Naive thymus-derived CD4-positive, alpha-beta T cell (primary cell): ENCODE measurements at regions not wholly inside any gene's neighbourhood (a gene's known extent, or its start where the extent isn't known, plus 50 kb on each side); places are given as distances from the start of the nearest gene placed in this dataset.

Experiments used
- ATAC-seq: fragments of 150-1000 bp; cut with Tn5 transposase; 2 replicates; pipeline ENCODE4 v1.10.0; 2021; ENCODE audit warnings: mild to moderate bottlenecking, moderate library complexity
- CTCF ChIA-PET: fragments of 350-600 bp; sonication (Branson Sonifier 250); formaldehyde crosslinking; loops from one replicate; lab custom pipeline; 2021; ENCODE audit warnings: antibody characterized with exemption; lab: Charles Lee
- POLR2A ChIA-PET: fragments of 350-600 bp; sonication (Branson Sonifier 250); formaldehyde crosslinking; loops from one replicate; lab custom pipeline; 2021; ENCODE audit warnings: antibody characterized with exemption, inconsistent platforms; lab: Charles Lee
- DNase-seq, 9 donors: peaks; one replicate each; pipeline versions ENCODE4 v3.0.0 to v3.0.0-alpha.2; 2020 to 2022; ENCODE audit warnings: mixed read lengths in 1 of 9
- H3K27ac ChIP-seq: one replicate; pipeline ENCODE4 v1.7.0; 2013; ENCODE audit warnings: mild to moderate bottlenecking, low read depth, low read length, moderate library complexity
- H3K27me3 ChIP-seq, 2 donors: one replicate each; pipeline ENCODE4 v1.7.0; 2013; ENCODE audit warnings: low read length in 2 of 2, mild to moderate bottlenecking in 2 of 2, moderate library complexity in 2 of 2; ENCODE audit not compliant: control insufficient read depth in 2 of 2, insufficient read depth in 2 of 2
- H3K36me3 ChIP-seq, 3 experiments: 1 replicate in 2 of 3; 2 replicates in 1 of 3; pipeline ENCODE4 v1.7.0; 2013; ENCODE audit warnings: low read length in 3 of 3, mild to moderate bottlenecking in 3 of 3, moderate library complexity in 1 of 3; ENCODE audit not compliant: insufficient read depth in 3 of 3, control insufficient read depth in 2 of 3
- H3K4me1 ChIP-seq, 2 donors: one replicate each; pipeline ENCODE4 v1.7.0; 2013; ENCODE audit warnings: low read length in 2 of 2, mild to moderate bottlenecking in 2 of 2, moderate library complexity in 1 of 2; ENCODE audit not compliant: control insufficient read depth in 2 of 2, insufficient read depth in 2 of 2
- H3K4me3 ChIP-seq: 2 replicates; pipeline ENCODE4 v1.7.0; 2013; ENCODE audit warnings: mild to moderate bottlenecking, low read length
- H3K9me3 ChIP-seq, 3 experiments: 1 replicate in 2 of 3; 2 replicates in 1 of 3; pipeline ENCODE4 v1.7.0; 2013; ENCODE audit warnings: low read length in 3 of 3; ENCODE audit not compliant: control insufficient read depth in 2 of 3
- H3K27ac Mint-ChIP-seq, 9 donors: one replicate each; pipeline ENCODE4 v1.8.0; 2020 to 2022; ENCODE audit warnings: mixed read lengths in 9 of 9, mild to moderate bottlenecking in 8 of 9, moderate library complexity in 5 of 9, inconsistent platforms in 2 of 9
- H3K27me3 Mint-ChIP-seq, 5 donors: one replicate each; pipeline ENCODE4 v1.8.0; 2021 to 2022; ENCODE audit warnings: mixed read lengths in 5 of 5, mild to moderate bottlenecking in 1 of 5
- H3K36me3 Mint-ChIP-seq, 5 donors: one replicate each; pipeline ENCODE4 v1.8.0; 2020 to 2022; ENCODE audit warnings: mixed read lengths in 5 of 5, mild to moderate bottlenecking in 3 of 5, inconsistent platforms in 1 of 5
- H3K4me1 Mint-ChIP-seq, 7 donors: one replicate each; pipeline ENCODE4 v1.8.0; 2020 to 2022; ENCODE audit warnings: mixed read lengths in 7 of 7, mild to moderate bottlenecking in 3 of 7, inconsistent platforms in 1 of 7
- H3K4me3 Mint-ChIP-seq, 10 donors: one replicate each; pipeline ENCODE4 v1.8.0; 2020 to 2022; ENCODE audit warnings: mild to moderate bottlenecking in 10 of 10, mixed read lengths in 10 of 10, moderate library complexity in 6 of 10, inconsistent platforms in 2 of 10
- H3K9me3 Mint-ChIP-seq, 11 donors: one replicate each; pipeline ENCODE4 v1.8.0; 2020 to 2022; ENCODE audit warnings: mixed read lengths in 11 of 11, mild to moderate bottlenecking in 4 of 11, inconsistent platforms in 1 of 11, moderate library complexity in 1 of 11
- intact Hi-C, 2 donors: fragments of 100-400 bp; cut with micrococcal nuclease; formaldehyde crosslinking; loops; one replicate each; pipeline ENCODE4 v1.15.1; 2023

DNA sequence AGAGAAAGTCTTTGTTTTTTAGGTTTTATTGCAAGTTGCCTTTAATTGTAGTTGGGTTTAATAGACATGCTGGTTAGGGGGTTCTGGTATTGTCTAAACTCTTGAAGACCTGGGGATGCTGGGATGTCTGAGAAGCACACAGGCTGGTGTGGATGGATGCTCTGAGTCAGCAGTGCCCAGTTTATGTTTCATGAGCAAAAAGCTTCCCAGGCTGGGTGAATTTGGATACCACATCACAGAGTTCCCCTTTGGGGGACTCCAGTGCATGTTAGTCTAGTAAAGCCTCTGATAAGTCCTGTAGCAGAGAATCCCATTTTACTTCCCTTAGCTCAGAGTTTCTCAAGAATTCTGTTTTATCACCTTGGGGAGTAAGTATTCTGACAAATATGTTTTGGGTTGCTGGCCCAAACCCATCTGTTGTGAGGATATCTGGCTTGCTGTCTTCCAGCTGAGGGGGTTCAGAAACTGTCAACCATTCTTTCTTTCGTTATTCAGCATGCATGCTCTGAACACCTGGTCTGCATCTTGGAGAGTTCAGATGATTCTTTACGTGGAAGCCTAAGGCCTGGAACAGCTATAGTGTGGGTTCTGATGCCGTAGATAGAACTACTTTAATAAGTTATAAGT, 509.1 kb downstream of the VRK1 start:
- Histone ChIP-seq H3K27me3 (no peaks in the 10 kb centered on the region), H3K27ac (no peak overlapping the region), H3K4me1 (peaks cover 8% of the 10 kb centered on the region in 2 donors), H3K4me3 (no peak overlapping the region), H3K36me3 (no peaks in the 10 kb centered on the region), H3K9me3 (no peaks in the 10 kb centered on the region)
- no peaks in the 10 kb centered on the region for H3K27me3 Mint-ChIP-seq
- H3K4me3 Mint-ChIP-seq: no peak overlapping the region
- no peak for DNase-seq
- intact Hi-C loops: loop anchor here in 1 of 2 donors (5.0 kb wide), 1 partner anchor 151 kb away; no protein-coding TSS in a partner anchor
- no peaks in the 10 kb centered on the region for H3K9me3 Mint-ChIP-seq
- H3K27ac Mint-ChIP-seq: peak overlapping the region in 3 of 9 donors; percentile 62 to 95 (median 92)
- peaks cover 5 to 40% (median 21%) of the 10 kb centered on the region in 7 donors for H3K4me1 Mint-ChIP-seq
- no peaks in the 10 kb centered on the region for H3K36me3 Mint-ChIP-seq
- POLR2A ChIA-PET: no interaction called here
- CTCF ChIA-PET: no interaction called here
- no peak for ATAC-seq

DNA sequence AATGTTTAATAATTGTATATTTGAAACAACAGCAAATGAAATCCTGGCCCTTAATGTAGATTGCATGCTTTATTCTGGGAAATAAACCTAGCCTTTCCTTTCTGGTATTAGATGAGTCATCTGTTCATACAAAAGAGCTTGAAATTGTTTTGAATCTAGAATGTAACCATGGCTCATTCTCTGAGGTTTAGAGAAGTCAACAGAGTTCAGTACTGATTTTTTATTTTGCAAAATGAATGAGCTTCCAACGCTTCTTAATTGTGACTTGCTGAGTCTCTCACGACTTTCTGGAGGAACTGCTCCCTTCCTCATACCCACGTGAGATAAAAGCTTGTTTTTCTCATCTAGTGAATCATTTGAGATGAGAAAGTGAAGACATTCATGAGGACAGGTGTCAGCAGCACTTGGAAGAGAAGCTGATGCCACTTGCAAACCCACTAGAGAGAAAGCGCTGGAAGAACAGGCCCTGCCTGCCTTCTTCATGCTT, 509.6 kb downstream of the VRK1 start:
- no peaks in the 10 kb centered on the region for H3K27me3 Mint-ChIP-seq
- peak overlapping the region in 2 of 10 donors; percentile 25 to 34 for H3K4me3 Mint-ChIP-seq
- Histone ChIP-seq H3K27me3 (no peaks in the 10 kb centered on the region), H3K4me1 (peaks cover 8% of the 10 kb centered on the region in 2 donors), H3K9me3 (no peaks in the 10 kb centered on the region), H3K36me3 (no peaks in the 10 kb centered on the region), H3K27ac (no peak overlapping the region), H3K4me3 (no peak overlapping the region)
- POLR2A ChIA-PET: no interaction called here
- intact Hi-C loops: loop anchor here in 1 of 2 donors (5.0 kb wide), 1 partner anchor 150 kb away; no protein-coding TSS in a partner anchor
- CTCF ChIA-PET: interaction anchor here (0.6 kb wide), 1 partner anchor 1217 kb away, joined by 3 read pairs; no protein-coding TSS in a partner anchor
- ATAC-seq: no peak
- peaks cover 10 to 42% (median 26%) of the 10 kb centered on the region in 7 donors for H3K4me1 Mint-ChIP-seq
- H3K9me3 Mint-ChIP-seq: no peaks in the 10 kb centered on the region
- no peaks in the 10 kb centered on the region for H3K36me3 Mint-ChIP-seq
- peak overlapping the region; percentile 31 to 95 (median 48) for H3K27ac Mint-ChIP-seq
- DNase-seq: peak in 3 of 9 donors; percentile 2 to 15 (median 6)

DNA sequence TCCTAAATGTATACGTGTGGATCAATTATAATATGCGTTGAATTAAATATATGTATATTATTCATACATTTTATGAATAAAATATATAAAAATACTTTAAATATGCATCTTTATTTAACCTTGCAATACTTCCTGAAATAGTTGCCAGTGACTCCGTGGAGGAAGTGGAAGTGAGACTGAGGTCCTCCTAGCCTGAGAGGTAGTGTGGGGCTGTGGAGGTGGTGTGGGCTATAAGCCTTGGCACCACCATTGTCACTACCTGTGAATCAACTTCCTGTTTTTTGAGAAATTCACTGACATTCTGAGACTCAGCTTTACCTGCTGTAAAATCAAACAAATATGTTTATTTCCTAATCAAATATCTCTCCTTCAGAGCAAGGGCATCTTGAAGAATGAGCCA, 514.2 kb downstream of the VRK1 start:
- CTCF ChIA-PET: interaction anchor here (0.6 kb wide), 1 partner anchor 1262 kb away, joined by 4 read pairs; no protein-coding TSS in a partner anchor
- peaks cover 7 to 8% of the 10 kb centered on the region in 2 donors for H3K4me1 ChIP-seq
- POLR2A ChIA-PET: no interaction called here
- no peak overlapping the region for H3K4me3 ChIP-seq
- no peak for ATAC-seq
- DNase-seq: no peak
- H3K9me3 ChIP-seq: peaks cover 0 to 5% (median 0%) of the 10 kb centered on the region in 3 experiments
- H3K27ac ChIP-seq: no peak overlapping the region
- H3K27me3 Mint-ChIP-seq: no peaks in the 10 kb centered on the region
- no peaks in the 10 kb centered on the region for H3K27me3 ChIP-seq
- H3K36me3 Mint-ChIP-seq: peaks cover 0 to 8% (median 4%) of the 10 kb centered on the region in 5 donors
- H3K27ac Mint-ChIP-seq: peak overlapping the region in 2 of 9 donors; percentile 29 to 40
- intact Hi-C loops: no loop called here
- no peak overlapping the region for H3K4me3 Mint-ChIP-seq
- H3K36me3 ChIP-seq: no peaks in the 10 kb centered on the region
- H3K4me1 Mint-ChIP-seq: peaks cover 10 to 35% (median 24%) of the 10 kb centered on the region in 7 donors
- peaks cover 0 to 18% (median 2%) of the 10 kb centered on the region in 11 donors for H3K9me3 Mint-ChIP-seq

- CTCF ChIA-PET: no interaction called here
Measured at GRCh38 chr14:97312910-97313309, 515.7 kb downstream of the VRK1 start.

GRCh38 chr14:97315790-97316189, 518.6 kb downstream of the VRK1 start:
- ChIA-PET POLR2A (no interaction called here), CTCF (no interaction called here)
- no peak for ATAC-seq
- intact Hi-C loops: no loop called here
- Histone ChIP-seq H3K27me3 (no peaks in the 10 kb centered on the region), H3K4me3 (no peak overlapping the region), H3K9me3 (peaks cover 0 to 5% (median 0%) of the 10 kb centered on the region in 3 experiments), H3K4me1 (no peaks in the 10 kb centered on the region), H3K36me3 (no peaks in the 10 kb centered on the region), H3K27ac (no peak overlapping the region)
- no peak overlapping the region for H3K4me3 Mint-ChIP-seq
- H3K4me1 Mint-ChIP-seq: peaks cover 0 to 14% (median 10%) of the 10 kb centered on the region in 7 donors
- H3K27ac Mint-ChIP-seq: no peak overlapping the region
- no peaks in the 10 kb centered on the region for H3K27me3 Mint-ChIP-seq
- DNase-seq: no peak
- peaks cover 0 to 8% (median 6%) of the 10 kb centered on the region in 5 donors for H3K36me3 Mint-ChIP-seq
- H3K9me3 Mint-ChIP-seq: peaks cover 0 to 18% (median 4%) of the 10 kb centered on the region in 11 donors

More at GRCh38 chr14:97312910-97313309, 515.7 kb downstream of the VRK1 start:
- H3K9me3 ChIP-seq: peaks cover 0 to 5% (median 0%) of the 10 kb centered on the region in 3 experiments
- peaks cover 0 to 8% (median 4%) of the 10 kb centered on the region in 5 donors for H3K36me3 Mint-ChIP-seq
- no peaks in the 10 kb centered on the region for H3K4me1 ChIP-seq
- no peak overlapping the region for H3K4me3 ChIP-seq
- peaks cover 0 to 18% (median 2%) of the 10 kb centered on the region in 11 donors for H3K9me3 Mint-ChIP-seq
- no peaks in the 10 kb centered on the region for H3K36me3 ChIP-seq
- DNase-seq (no peak), ATAC-seq (no peak)
- no peaks in the 10 kb centered on the region for H3K27me3 ChIP-seq
- H3K27me3 Mint-ChIP-seq: no peaks in the 10 kb centered on the region
- no peak overlapping the region for H3K27ac ChIP-seq
- intact Hi-C loops: no loop called here
- no peak overlapping the region for H3K27ac Mint-ChIP-seq
- POLR2A ChIA-PET: no interaction called here
- no peak overlapping the region for H3K4me3 Mint-ChIP-seq
- H3K4me1 Mint-ChIP-seq: peaks cover 3 to 21% (median 12%) of the 10 kb centered on the region in 7 donors

GRCh38 chr14:97318380-97318779, 521.2 kb downstream of the VRK1 start:
- H3K27me3 Mint-ChIP-seq: no peaks in the 10 kb centered on the region
- no peaks in the 10 kb centered on the region for H3K4me1 Mint-ChIP-seq
- H3K9me3 Mint-ChIP-seq: peaks cover 0 to 23% (median 7%) of the 10 kb centered on the region in 11 donors
- CTCF ChIA-PET: no interaction called here
- H3K36me3 Mint-ChIP-seq: peaks cover 0 to 6% (median 3%) of the 10 kb centered on the region in 5 donors
- H3K4me3 Mint-ChIP-seq: no peak overlapping the region
- H3K9me3 ChIP-seq: peaks cover 0 to 5% (median 0%) of the 10 kb centered on the region in 3 experiments
- H3K27ac Mint-ChIP-seq: no peak overlapping the region
- H3K36me3 ChIP-seq: no peaks in the 10 kb centered on the region
- no peak overlapping the region for H3K4me3 ChIP-seq
- intact Hi-C loops: no loop called here
- no peak overlapping the region for H3K27ac ChIP-seq
- H3K4me1 ChIP-seq: no peaks in the 10 kb centered on the region
- DNase-seq: no peak
- no peaks in the 10 kb centered on the region for H3K27me3 ChIP-seq
- ATAC-seq: no peak
- POLR2A ChIA-PET: no interaction called here
